Right lobe of liver (tissue), 4 donors: ENCODE measurements at regions not wholly inside any gene's neighbourhood (a gene's known extent, or its start where the extent isn't known, plus 50 kb on each side); places are given as distances from the start of the nearest gene placed in this dataset.

Experiments
- CTCF ChIP-seq, 4 donors: fragments of 200-600 bp in 3 of 4; fragments of 450-650 bp in 1 of 4; IDR thresholded peaks; one replicate each; pipeline versions ENCODE4 v1.5.1 to v1.8.0; 2016 to 2022; ENCODE audit warnings: antibody characterized with exemption in 4 of 4, mild to moderate bottlenecking in 2 of 4
- POLR2A ChIP-seq: fragments of 450-650 bp; IDR thresholded peaks from one replicate; pipeline ENCODE4 v1.6.1; 2017; ENCODE audit warnings: antibody characterized with exemption, mild to moderate bottlenecking
- donor health status: DM: no; HTN: no; CAD: no.
- donor health status: DM: no; HTN: no; CAD: no.
- donor health status: DM: no; HTN: yes; CAD: no.

- TF ChIP-seq CTCF (IDR thresholded peaks at IDR 0.05) = no peak
- TF ChIP-seq POLR2A = no peak
Observed at GRCh38 chr17:63305857-63306256, 140.2 kb downstream of the CYB561 start.
